Activated CD4-positive, alpha-beta memory T cell treated with anti-CD3 and anti-CD28 coated beads for 36 hours (primary cell): ENCODE measurements at regions not wholly inside any gene's neighbourhood (a gene's known extent, or its start where the extent isn't known, plus 50 kb on each side); places are given as distances from the start of the nearest gene placed in this dataset.

Experiments used
- CTCF ChIA-PET: fragments of 350-600 bp; sonication (Branson Sonifier 250); formaldehyde crosslinking; loops from one replicate; lab custom pipeline; 2021; ENCODE audit warnings: antibody characterized with exemption, inconsistent platforms; lab: Charles Lee
- POLR2A ChIA-PET: fragments of 350-600 bp; sonication (Branson Sonifier 250); formaldehyde crosslinking; loops from one replicate; lab custom pipeline; 2021; ENCODE audit warnings: antibody characterized with exemption; lab: Charles Lee
- DNase-seq: peaks from one replicate; pipeline ENCODE4 v3.0.0-alpha.2; 2020
- H3K27ac Mint-ChIP-seq: one replicate; pipeline ENCODE4 v1.8.0; 2021; ENCODE audit warnings: mixed read lengths
- H3K27me3 Mint-ChIP-seq: one replicate; pipeline ENCODE4 v1.8.0; 2021; ENCODE audit warnings: mixed read lengths
- H3K36me3 Mint-ChIP-seq: one replicate; pipeline ENCODE4 v1.8.0; 2021; ENCODE audit warnings: mixed read lengths
- H3K4me1 Mint-ChIP-seq: one replicate; pipeline ENCODE4 v1.8.0; 2021; ENCODE audit warnings: low read depth, mixed read lengths
- H3K4me3 Mint-ChIP-seq: one replicate; pipeline ENCODE4 v1.8.0; 2021; ENCODE audit warnings: mild to moderate bottlenecking, mixed read lengths
- H3K9me3 Mint-ChIP-seq: one replicate; pipeline ENCODE4 v1.8.0; 2021; ENCODE audit warnings: mixed read lengths
- intact Hi-C: fragments of 100-400 bp; cut with micrococcal nuclease; formaldehyde crosslinking; loops from one replicate; pipeline ENCODE4 v1.15.1; 2023

- intact Hi-C loops = no loop called here
- no peak for DNase-seq
- ChIA-PET CTCF (no interaction called here), POLR2A (no interaction called here)
- H3K4me1 Mint-ChIP-seq = no peaks in the 10 kb centered on the region
- peaks cover 4% of the 10 kb centered on the region for H3K9me3 Mint-ChIP-seq
- H3K27ac Mint-ChIP-seq = no peak overlapping the region
- H3K27me3 Mint-ChIP-seq = no peaks in the 10 kb centered on the region
- no peak overlapping the region for H3K4me3 Mint-ChIP-seq
- no peaks in the 10 kb centered on the region for H3K36me3 Mint-ChIP-seq
Measured at GRCh38 chr12:93300611-93301021, 77.1 kb upstream of the NUDT4 start.

- H3K36me3 Mint-ChIP-seq = no peaks in the 10 kb centered on the region
- no peak for DNase-seq
- intact Hi-C loops = no loop called here
- H3K9me3 Mint-ChIP-seq = peaks cover 14% of the 10 kb centered on the region
- no peaks in the 10 kb centered on the region for H3K27me3 Mint-ChIP-seq
- H3K4me3 Mint-ChIP-seq = no peak overlapping the region
- H3K27ac Mint-ChIP-seq = no peak overlapping the region
- POLR2A ChIA-PET = no interaction called here
- no peaks in the 10 kb centered on the region for H3K4me1 Mint-ChIP-seq
- CTCF ChIA-PET = no interaction called here
Measured at GRCh38 chr12:93302331-93303229, 75.1 kb upstream of the NUDT4 start.

GRCh38 chr12:93306636-93307035 lies 71.1 kb upstream of the NUDT4 start:
- H3K27ac Mint-ChIP-seq = no peak overlapping the region
- DNase-seq = no peak
- ChIA-PET POLR2A (no interaction called here), CTCF (no interaction called here)
- H3K27me3 Mint-ChIP-seq = peaks cover 3% of the 10 kb centered on the region
- H3K4me1 Mint-ChIP-seq = no peaks in the 10 kb centered on the region
- H3K9me3 Mint-ChIP-seq = peaks cover 14% of the 10 kb centered on the region
- no peak overlapping the region for H3K4me3 Mint-ChIP-seq
- intact Hi-C loops = no loop called here
- H3K36me3 Mint-ChIP-seq = no peaks in the 10 kb centered on the region

- DNase-seq = no peak
- Mint-ChIP-seq H3K4me1 (no peaks in the 10 kb centered on the region), H3K27me3 (peaks cover 3% of the 10 kb centered on the region), H3K9me3 (peaks cover 14% of the 10 kb centered on the region), H3K27ac (no peak overlapping the region), H3K4me3 (no peak overlapping the region), H3K36me3 (no peaks in the 10 kb centered on the region)
- intact Hi-C loops = no loop called here
- CTCF ChIA-PET = no interaction called here
- POLR2A ChIA-PET = no interaction called here
Measured at GRCh38 chr12:93308281-93308680, 69.4 kb upstream of the NUDT4 start.

- Mint-ChIP-seq H3K36me3 (no peaks in the 10 kb centered on the region), H3K27me3 (peaks cover 3% of the 10 kb centered on the region), H3K27ac (no peak overlapping the region), H3K4me3 (no peak overlapping the region), H3K9me3 (no peaks in the 10 kb centered on the region), H3K4me1 (no peaks in the 10 kb centered on the region)
- intact Hi-C loops = no loop called here
- ChIA-PET POLR2A (no interaction called here), CTCF (no interaction called here)
- DNase-seq = no peak
Measured at GRCh38 chr12:93311827-93312226, 65.9 kb upstream of the NUDT4 start.

GRCh38 chr12:93314177-93314497 lies 63.6 kb upstream of the NUDT4 start:
- H3K27ac Mint-ChIP-seq = no peak overlapping the region

GRCh38 chr12:93315385-93315906 lies 62.3 kb upstream of the NUDT4 start:
- intact Hi-C loops = no loop called here
- H3K4me1 Mint-ChIP-seq = peaks cover 2% of the 10 kb centered on the region
- DNase-seq = no peak
- no peaks in the 10 kb centered on the region for H3K36me3 Mint-ChIP-seq
- H3K27ac Mint-ChIP-seq = no peak overlapping the region
- ChIA-PET POLR2A (no interaction called here), CTCF (interaction anchor here (0.6 kb wide), 1 partner anchor 1966 kb away, joined by 3 read pairs; no protein-coding TSS in a partner anchor)
- H3K9me3 Mint-ChIP-seq = no peaks in the 10 kb centered on the region
- H3K4me3 Mint-ChIP-seq = no peak overlapping the region
- H3K27me3 Mint-ChIP-seq = no peaks in the 10 kb centered on the region

More at GRCh38 chr12:93314177-93314497, 63.6 kb upstream of the NUDT4 start:
- ChIA-PET POLR2A (no interaction called here), CTCF (no interaction called here)
- no peak for DNase-seq
- H3K27me3 Mint-ChIP-seq = peaks cover 2% of the 10 kb centered on the region
- no peak overlapping the region for H3K4me3 Mint-ChIP-seq
- intact Hi-C loops = no loop called here
- H3K4me1 Mint-ChIP-seq = peaks cover 2% of the 10 kb centered on the region
- no peaks in the 10 kb centered on the region for H3K36me3 Mint-ChIP-seq
- no peaks in the 10 kb centered on the region for H3K9me3 Mint-ChIP-seq

GRCh38 chr12:93315907-93316622 lies 61.7 kb upstream of the NUDT4 start:
- Mint-ChIP-seq H3K4me1 (peaks cover 2% of the 10 kb centered on the region), H3K9me3 (no peaks in the 10 kb centered on the region), H3K27ac (no peak overlapping the region), H3K4me3 (no peak overlapping the region), H3K27me3 (no peaks in the 10 kb centered on the region), H3K36me3 (no peaks in the 10 kb centered on the region)
- CTCF ChIA-PET = no interaction called here
- no peak for DNase-seq
- POLR2A ChIA-PET = no interaction called here
- intact Hi-C loops = no loop called here

GRCh38 chr12:93316623-93316971 lies 61.1 kb upstream of the NUDT4 start:
- no peaks in the 10 kb centered on the region for H3K27me3 Mint-ChIP-seq
- DNase-seq = no peak
- POLR2A ChIA-PET = interaction anchor here (0.5 kb wide), 1 partner anchor 1357 kb away, joined by 6 read pairs; no protein-coding TSS in a partner anchor
- CTCF ChIA-PET = no interaction called here
- no peaks in the 10 kb centered on the region for H3K9me3 Mint-ChIP-seq
- intact Hi-C loops = no loop called here
- H3K4me1 Mint-ChIP-seq = peaks cover 2% of the 10 kb centered on the region
- H3K4me3 Mint-ChIP-seq = no peak overlapping the region
- H3K27ac Mint-ChIP-seq = no peak overlapping the region
- no peaks in the 10 kb centered on the region for H3K36me3 Mint-ChIP-seq

GRCh38 chr12:93317227-93317626 lies 60.5 kb upstream of the NUDT4 start:
- Mint-ChIP-seq H3K4me1 (peaks cover 2% of the 10 kb centered on the region), H3K9me3 (no peaks in the 10 kb centered on the region), H3K27ac (no peak overlapping the region), H3K4me3 (no peak overlapping the region), H3K27me3 (no peaks in the 10 kb centered on the region), H3K36me3 (no peaks in the 10 kb centered on the region)
- ChIA-PET CTCF (no interaction called here), POLR2A (no interaction called here)
- intact Hi-C loops = no loop called here
- DNase-seq = peak; percentile 9

GRCh38 chr12:93318720-93319522 lies 58.8 kb upstream of the NUDT4 start:
- H3K27ac Mint-ChIP-seq = no peak overlapping the region
- H3K4me1 Mint-ChIP-seq = peaks cover 2% of the 10 kb centered on the region
- POLR2A ChIA-PET = no interaction called here
- CTCF ChIA-PET = no interaction called here
- intact Hi-C loops = no loop called here
- H3K27me3 Mint-ChIP-seq = no peaks in the 10 kb centered on the region
- no peaks in the 10 kb centered on the region for H3K9me3 Mint-ChIP-seq
- no peak overlapping the region for H3K4me3 Mint-ChIP-seq
- no peak for DNase-seq
- H3K36me3 Mint-ChIP-seq = no peaks in the 10 kb centered on the region

- no peak overlapping the region for H3K4me3 Mint-ChIP-seq
- intact Hi-C loops = no loop called here
- H3K27me3 Mint-ChIP-seq = no peaks in the 10 kb centered on the region
- H3K4me1 Mint-ChIP-seq = peaks cover 2% of the 10 kb centered on the region
- ChIA-PET POLR2A (no interaction called here), CTCF (no interaction called here)
- no peak overlapping the region for H3K27ac Mint-ChIP-seq
- H3K9me3 Mint-ChIP-seq = no peaks in the 10 kb centered on the region
- no peaks in the 10 kb centered on the region for H3K36me3 Mint-ChIP-seq
- DNase-seq = no peak
Measured at GRCh38 chr12:93319523-93320050, 58.1 kb upstream of the NUDT4 start.
